Neural progenitor cell (in vitro differentiated cells): ENCODE measurements at regions not wholly inside any gene's neighbourhood (a gene's known extent, or its start where the extent isn't known, plus 50 kb on each side); places are given as distances from the start of the nearest gene placed in this dataset.
A peak's percentile ranks its signal among the peaks of the same experiment; 100 is the strongest.

Experiments used
- DNase-seq: peaks from one replicate; pipeline ENCODE4 v3.0.0-alpha.2; 2016; ENCODE audit warnings: low spot score
- H2AFZ ChIP-seq: fragments of 200-600 bp; sonication (generic); replicated peaks from 2 replicates; pipeline ENCODE4 v1.6.1; 2016; ENCODE audit warnings: antibody characterized with exemption
- H3F3A ChIP-seq: fragments of 200-600 bp; sonication (generic); 2 replicates; pipeline ENCODE4 v1.6.1; 2016; ENCODE audit warnings: antibody characterized with exemption, low read depth
- H3K27ac ChIP-seq: fragments of 200-600 bp; sonication (generic); 2 replicates; pipeline ENCODE4 v1.5.1; 2016; ENCODE audit warnings: mild to moderate bottlenecking
- H3K27me3 ChIP-seq: fragments of 200-600 bp; sonication (generic); 2 replicates; pipeline ENCODE4 v1.6.1; 2016; ENCODE audit warnings: mild to moderate bottlenecking, moderate library complexity
- H3K36me3 ChIP-seq: fragments of 200-600 bp; sonication (generic); 2 replicates; pipeline ENCODE4 v1.5.1; 2016
- H3K4me1 ChIP-seq: fragments of 200-600 bp; sonication (generic); 2 replicates; pipeline ENCODE4 v1.6.1; 2016; ENCODE audit warnings: mixed run types
- H3K4me2 ChIP-seq: fragments of 200-600 bp; sonication (generic); 2 replicates; pipeline ENCODE4 v1.6.1; 2016
- H3K4me3 ChIP-seq: fragments of 200-600 bp; sonication (generic); 2 replicates; pipeline ENCODE4 v1.5.1; 2016
- H3K79me2 ChIP-seq: fragments of 200-600 bp; sonication (generic); 2 replicates; pipeline ENCODE4 v1.6.1; 2016; ENCODE audit warnings: low read depth
- H3K9ac ChIP-seq: fragments of 200-600 bp; sonication (generic); 2 replicates; pipeline ENCODE4 v1.6.1; 2016
- H3K9me3 ChIP-seq: fragments of 200-600 bp; sonication (generic); 2 replicates; pipeline ENCODE4 v1.5.1; 2016; ENCODE audit warnings: low read depth
- H4K20me1 ChIP-seq: fragments of 200-600 bp; sonication (generic); 2 replicates; pipeline ENCODE4 v1.6.1; 2016; ENCODE audit warnings: low read depth
- H3K27ac Mint-ChIP-seq: 3 replicates; pipeline ENCODE4 v1.8.0; 2021; ENCODE audit warnings: mixed read lengths
- H3K27me3 Mint-ChIP-seq: 2 replicates; pipeline ENCODE4 v1.8.0; 2022; ENCODE audit warnings: low read depth, mild to moderate bottlenecking, inconsistent platforms, moderate library complexity, mixed read lengths; ENCODE audit not compliant: insufficient read depth
- H3K36me3 Mint-ChIP-seq: 3 replicates; pipeline ENCODE4 v1.8.0; 2021; ENCODE audit warnings: mixed read lengths
- H3K4me1 Mint-ChIP-seq: 3 replicates; pipeline ENCODE4 v1.8.0; 2021; ENCODE audit warnings: mixed read lengths
- H3K4me3 Mint-ChIP-seq: 3 replicates; pipeline ENCODE4 v1.8.0; 2021; ENCODE audit warnings: mild to moderate bottlenecking, moderate library complexity, mixed read lengths
- H3K9me3 Mint-ChIP-seq: 3 replicates; pipeline ENCODE4 v1.8.0; 2020; ENCODE audit warnings: mixed read lengths
- CTCF ChIP-seq: fragments of 200-600 bp; sonication (generic); IDR thresholded peaks from 2 replicates; pipeline ENCODE4 v1.5.1; 2017; ENCODE audit warnings: antibody characterized with exemption, mild to moderate bottlenecking
- EZH2 ChIP-seq: fragments of 200-600 bp; sonication (generic); IDR thresholded peaks from 2 replicates; pipeline ENCODE4 v1.6.1; 2017; ENCODE audit warnings: antibody characterized with exemption, mild to moderate bottlenecking, moderate library complexity
- EZH2phosphoT487 ChIP-seq: fragments of 200-600 bp; sonication (generic); IDR thresholded peaks from 2 replicates; pipeline ENCODE4 v1.6.1; 2017; ENCODE audit warnings: antibody characterized with exemption

- no peak for DNase-seq
- TF ChIP-seq CTCF: no peak
- no peak for TF ChIP-seq EZH2phosphoT487
- TF ChIP-seq EZH2: no peak
- Mint-ChIP-seq H3K36me3 (no peaks in the 10 kb centered on the region), H3K27ac (no peak overlapping the region), H3K9me3 (peaks cover 2% of the 10 kb centered on the region), H3K4me1 (peaks cover 20% of the 10 kb centered on the region), H3K27me3 (no peaks in the 10 kb centered on the region), H3K4me3 (no peak overlapping the region)
- no peak overlapping the region for H3K9ac ChIP-seq
- no peaks in the 10 kb centered on the region for H3K79me2 ChIP-seq
- H3K4me3 ChIP-seq: no peak overlapping the region
- no peaks in the 10 kb centered on the region for H3K36me3 ChIP-seq
- H3K9me3 ChIP-seq: no peaks in the 10 kb centered on the region
- no peaks in the 10 kb centered on the region for H3F3A ChIP-seq
- H3K4me2 ChIP-seq: no peak overlapping the region
- no peaks in the 10 kb centered on the region for H3K27me3 ChIP-seq
- H3K27ac ChIP-seq: no peak overlapping the region
- H4K20me1 ChIP-seq: no peaks in the 10 kb centered on the region
- peaks cover 14% of the 10 kb centered on the region for H3K4me1 ChIP-seq
- H2AFZ ChIP-seq: no peak overlapping the region
Observed at GRCh38 chr4:181176306-181176705, 1066.9 kb upstream of the TENM3 start.

GRCh38 chr4:181181331-181181730 is 1061.9 kb upstream of the TENM3 start:
- Histone ChIP-seq H3F3A (no peaks in the 10 kb centered on the region), H3K9me3 (no peaks in the 10 kb centered on the region), H3K79me2 (no peaks in the 10 kb centered on the region), H3K27ac (no peak overlapping the region), H3K27me3 (no peaks in the 10 kb centered on the region), H3K4me3 (no peak overlapping the region), H3K4me2 (no peak overlapping the region), H4K20me1 (no peaks in the 10 kb centered on the region), H3K9ac (no peak overlapping the region), H3K4me1 (no peaks in the 10 kb centered on the region), H3K36me3 (no peaks in the 10 kb centered on the region), H2AFZ (no peak overlapping the region)
- Mint-ChIP-seq H3K27ac (no peak overlapping the region), H3K27me3 (peaks cover 2% of the 10 kb centered on the region), H3K4me3 (no peak overlapping the region), H3K36me3 (peaks cover 4% of the 10 kb centered on the region), H3K4me1 (peaks cover 11% of the 10 kb centered on the region), H3K9me3 (peaks cover 19% of the 10 kb centered on the region)
- TF ChIP-seq EZH2phosphoT487: no peak
- TF ChIP-seq CTCF: no peak
- TF ChIP-seq EZH2: no peak
- DNase-seq: no peak

GRCh38 chr4:181189751-181190150 is 1053.5 kb upstream of the TENM3 start:
- Mint-ChIP-seq H3K27ac (no peak overlapping the region), H3K9me3 (peaks cover 11% of the 10 kb centered on the region), H3K27me3 (peaks cover 2% of the 10 kb centered on the region), H3K36me3 (peaks cover 5% of the 10 kb centered on the region), H3K4me1 (peaks cover 26% of the 10 kb centered on the region), H3K4me3 (no peak overlapping the region)
- Histone ChIP-seq H3K4me3 (no peak overlapping the region), H3K27ac (peak overlapping the region; percentile 33), H2AFZ (peak overlapping the region; percentile 19), H4K20me1 (no peaks in the 10 kb centered on the region), H3K9ac (no peak overlapping the region), H3K9me3 (no peaks in the 10 kb centered on the region), H3K4me2 (peak overlapping the region; percentile 32), H3K27me3 (no peaks in the 10 kb centered on the region), H3F3A (peaks cover 12% of the 10 kb centered on the region), H3K4me1 (peaks cover 37% of the 10 kb centered on the region), H3K36me3 (no peaks in the 10 kb centered on the region), H3K79me2 (no peaks in the 10 kb centered on the region)
- DNase-seq: peak; percentile 34
- TF ChIP-seq EZH2phosphoT487: no peak
- TF ChIP-seq EZH2: no peak
- no peak for TF ChIP-seq CTCF
